ENCODE measurements at regions not wholly inside any gene's neighbourhood (a gene's known extent, or its start where the extent isn't known, plus 50 kb on each side); places are given as distances from the start of the nearest gene placed in this dataset.

DNA sequence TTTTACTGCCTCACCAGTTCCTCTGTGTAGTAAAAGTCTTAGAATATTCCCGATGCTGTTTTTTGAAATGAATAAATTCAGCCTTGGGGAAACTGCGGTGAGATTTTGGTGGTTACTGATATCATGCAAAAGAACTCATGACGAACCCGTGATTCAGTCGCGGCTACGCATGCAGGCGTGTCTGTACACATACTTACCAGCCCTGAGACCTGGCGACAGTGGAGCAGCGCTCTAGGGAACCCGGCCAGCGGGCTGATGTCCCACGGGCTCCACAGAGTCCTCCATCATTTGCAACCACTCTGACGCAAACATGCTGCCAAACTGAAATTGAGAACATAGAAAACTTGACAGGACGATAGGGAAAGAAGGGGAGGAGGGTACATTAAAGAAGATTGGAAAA lies 315.6 kb upstream of the DAB2 start:
- no peak for DNase-seq

DNA sequence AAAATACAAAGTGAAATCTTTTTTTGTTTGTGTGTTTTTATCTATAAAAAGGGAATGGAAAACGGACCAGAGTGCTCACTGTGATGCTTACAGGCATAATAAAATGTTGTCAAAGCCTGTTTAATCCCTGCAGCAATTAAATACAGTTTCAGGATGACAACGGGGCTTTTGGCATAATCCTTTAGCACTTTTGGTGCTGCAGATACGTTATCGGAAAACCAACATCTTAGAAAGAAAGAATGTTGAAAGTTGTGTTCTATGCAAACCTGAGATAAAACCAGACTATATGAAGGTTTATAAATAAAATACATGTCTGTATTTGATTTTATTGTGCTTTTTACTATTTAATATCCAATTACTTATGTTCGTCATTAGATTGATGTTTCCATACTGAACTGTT lies 307.4 kb upstream of the DAB2 start:
- DNase-seq: no peak

DNA sequence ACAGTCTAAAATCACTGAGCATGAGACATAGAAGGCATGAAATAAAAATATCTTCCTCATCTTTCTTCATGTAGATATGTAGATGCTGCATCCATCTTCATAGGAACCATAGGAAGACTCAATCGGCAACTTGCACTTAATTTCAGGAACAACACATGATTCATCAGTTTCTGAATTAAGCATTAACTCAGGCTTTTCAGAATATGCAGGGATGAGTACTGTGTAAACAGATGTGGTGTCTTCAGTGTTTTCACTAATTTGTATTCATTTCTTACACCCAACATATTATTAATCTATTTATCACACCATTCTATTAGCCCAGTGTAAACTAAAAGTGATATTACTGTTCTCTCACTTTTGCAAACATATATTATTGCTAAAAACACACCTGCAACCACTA lies 305.9 kb upstream of the DAB2 start:
- DNase-seq: no peak

DNA sequence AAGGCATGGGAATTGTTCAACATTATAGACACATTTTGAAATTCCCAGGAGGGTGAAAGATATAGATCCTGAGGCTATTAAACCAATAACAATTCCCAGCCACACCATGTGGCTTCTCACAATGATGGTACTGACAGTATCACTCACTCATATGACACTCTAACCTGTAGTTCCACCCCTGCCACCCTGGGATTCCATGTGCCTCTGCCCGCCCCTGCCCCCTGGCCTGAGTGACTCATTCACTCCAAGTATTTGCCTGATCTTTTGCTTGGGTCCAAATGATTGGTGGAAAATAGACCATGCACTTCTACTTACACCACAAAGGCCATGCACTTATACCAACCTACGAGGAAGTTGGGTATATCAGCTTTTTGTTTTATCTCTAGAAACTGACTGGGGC lies 305.2 kb upstream of the DAB2 start:
- no peak for DNase-seq

DNA sequence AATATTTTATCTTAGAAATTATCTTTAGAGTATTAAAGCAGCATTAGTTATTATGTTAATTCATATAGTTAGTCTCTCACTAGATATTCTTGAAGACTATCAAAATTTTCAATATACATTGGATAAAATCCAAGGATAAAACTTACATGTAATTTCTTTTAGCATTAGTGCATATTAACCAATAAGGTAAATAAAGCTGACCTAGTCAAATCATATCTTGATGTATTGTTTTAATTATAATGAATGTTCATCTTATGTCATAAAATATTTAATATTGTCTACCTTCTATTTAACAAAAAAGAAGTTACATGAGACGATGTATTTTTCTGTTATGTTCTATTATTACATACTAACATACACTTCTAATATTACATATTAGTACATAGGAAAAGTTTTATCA lies 301.7 kb upstream of the DAB2 start:
- no peak for DNase-seq

- no peak for DNase-seq
These were observed 296.6 kb upstream of the DAB2 start for GRCh38 chr5:39721394-39721793.

DNA sequence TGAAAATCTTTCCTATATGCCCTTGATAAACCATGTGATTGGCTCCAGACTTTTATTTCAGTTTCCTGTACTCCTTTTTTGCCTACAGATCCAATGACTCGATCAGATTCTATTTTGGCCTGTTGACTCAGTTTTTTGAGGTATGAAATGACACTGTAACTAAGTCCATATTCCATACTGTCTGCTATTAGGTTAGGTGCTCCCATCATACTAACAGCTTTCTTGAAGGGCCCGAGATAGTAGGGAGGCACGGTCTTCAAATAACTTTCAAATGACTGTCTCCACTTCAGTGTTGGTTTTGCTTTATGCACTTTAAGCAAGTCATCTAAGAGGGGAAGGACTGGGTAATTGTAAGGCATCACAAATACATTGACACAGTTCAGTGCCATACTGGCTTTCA lies 295.4 kb upstream of the DAB2 start:
- no peak for DNase-seq

DNA sequence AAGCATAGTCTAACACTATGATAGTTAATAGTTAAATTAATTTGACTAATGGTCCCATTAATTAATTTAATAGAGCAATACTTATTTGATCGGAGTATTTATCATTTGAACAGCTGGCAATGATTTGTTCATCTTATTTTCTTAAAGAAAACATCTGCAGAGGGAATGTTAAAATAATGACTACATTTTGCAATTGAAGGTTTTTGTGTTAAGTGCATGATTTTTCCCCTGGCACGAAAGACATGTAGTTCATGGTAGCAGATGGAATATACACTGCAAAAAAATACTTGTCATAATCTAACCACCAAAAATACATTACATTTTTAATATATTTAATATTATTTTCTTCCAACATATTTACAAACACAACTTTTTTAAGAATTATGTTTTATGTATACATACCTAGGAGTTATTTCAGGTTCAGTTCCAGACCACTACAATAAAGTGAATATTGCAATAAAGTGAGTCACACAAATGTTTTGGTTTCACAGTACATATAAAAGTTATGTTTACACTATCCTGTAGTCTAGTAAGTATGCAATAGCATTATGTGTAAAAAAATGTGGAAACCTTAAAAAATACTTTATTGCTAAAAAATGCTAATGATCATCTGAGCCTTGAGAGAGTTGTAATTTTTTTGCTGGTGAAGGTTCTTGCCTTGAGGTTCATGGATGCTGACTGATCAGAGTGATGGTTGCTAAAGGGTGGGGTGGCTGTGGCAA lies 292.6 kb upstream of the DAB2 start:
- DNase-seq: no peak

GRCh38 chr5:39716532-39717028 lies 291.8 kb upstream of the DAB2 start:
- peak in 1 of 5 experiments; percentile 83 for DNase-seq

- peak in 3 of 5 experiments; percentile 4 to 69 (median 10) for DNase-seq
These were observed 289.4 kb upstream of the DAB2 start for GRCh38 chr5:39714036-39714698.

DNA sequence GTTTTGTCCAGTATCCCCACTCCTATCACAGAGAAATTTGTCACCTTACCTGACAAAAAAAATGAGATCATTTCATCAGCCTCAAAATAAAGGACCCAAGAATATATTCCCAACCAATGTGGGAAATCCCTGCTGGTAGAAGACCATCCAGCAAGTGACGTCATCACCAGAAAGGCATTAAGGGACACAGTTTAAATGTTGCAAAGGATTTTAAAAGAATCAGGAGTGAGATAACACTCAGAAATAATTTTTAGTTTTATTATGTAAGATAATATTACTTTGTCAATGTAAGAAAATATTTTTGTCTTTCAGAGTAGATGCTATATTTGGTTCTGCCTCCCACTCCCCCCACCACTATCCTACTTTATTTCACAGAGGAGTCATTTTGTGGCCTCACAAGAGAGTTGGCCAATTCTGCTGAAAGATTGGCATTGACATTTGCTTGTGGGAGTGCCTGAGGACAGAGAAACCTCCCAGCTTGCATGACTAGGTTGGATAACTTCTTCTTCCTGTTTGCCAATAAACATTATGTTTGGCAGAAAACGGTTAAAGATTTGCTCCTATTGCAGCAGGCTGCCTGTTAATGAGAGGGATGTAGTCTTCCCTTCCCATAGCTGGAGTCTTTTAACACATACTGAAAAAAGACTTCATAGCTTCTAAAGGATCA lies 288.6 kb upstream of the DAB2 start:
- no peak for DNase-seq

DNA sequence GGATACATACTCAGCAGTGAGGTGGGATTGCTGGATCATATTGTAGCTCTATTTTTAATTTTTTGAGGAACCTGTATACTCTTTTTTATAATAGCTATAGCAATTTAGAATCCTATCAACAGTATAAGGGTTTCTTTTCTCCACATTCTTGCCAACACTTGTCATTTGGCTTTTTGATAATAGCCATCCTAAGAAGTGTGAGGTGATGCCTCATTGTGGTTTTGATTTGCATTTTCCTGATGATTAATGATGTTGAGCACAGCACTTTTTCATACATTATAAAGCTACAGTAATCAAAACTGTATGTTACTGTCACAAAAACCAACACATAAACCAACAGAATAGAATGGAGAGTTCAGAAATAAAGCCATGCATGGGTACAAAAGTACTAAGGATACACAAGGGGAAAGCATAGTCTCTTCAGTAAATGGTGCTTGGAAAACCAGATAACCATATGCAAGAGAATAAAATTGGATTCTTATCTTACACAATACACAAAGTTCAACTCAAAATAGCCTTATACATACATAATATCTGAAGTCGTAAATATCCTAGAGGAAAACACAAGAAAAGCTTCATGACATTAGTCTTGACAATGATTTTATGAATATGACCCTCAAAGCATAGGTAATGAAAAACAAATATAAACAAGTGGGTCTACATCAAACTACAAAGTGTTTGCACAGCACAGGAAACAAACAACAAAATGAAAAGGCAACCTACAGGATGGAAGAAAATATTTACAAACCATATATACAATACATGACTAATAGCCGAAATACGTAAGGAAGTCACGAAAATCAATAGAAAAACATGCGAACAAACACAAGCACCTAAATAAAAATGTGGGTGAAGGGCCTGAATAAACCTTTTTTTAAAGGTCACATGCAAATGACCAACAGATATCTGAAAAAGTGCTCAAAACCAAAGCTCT lies 287.8 kb upstream of the DAB2 start:
- no peak for DNase-seq

GRCh38 chr5:39711821-39712220 lies 287.0 kb upstream of the DAB2 start:
- no peak for DNase-seq

- no peak for DNase-seq
These were observed 284.3 kb upstream of the DAB2 start for GRCh38 chr5:39709032-39709431.

- DNase-seq: no peak
These were observed 278.1 kb upstream of the DAB2 start for GRCh38 chr5:39702928-39703327.

DNA sequence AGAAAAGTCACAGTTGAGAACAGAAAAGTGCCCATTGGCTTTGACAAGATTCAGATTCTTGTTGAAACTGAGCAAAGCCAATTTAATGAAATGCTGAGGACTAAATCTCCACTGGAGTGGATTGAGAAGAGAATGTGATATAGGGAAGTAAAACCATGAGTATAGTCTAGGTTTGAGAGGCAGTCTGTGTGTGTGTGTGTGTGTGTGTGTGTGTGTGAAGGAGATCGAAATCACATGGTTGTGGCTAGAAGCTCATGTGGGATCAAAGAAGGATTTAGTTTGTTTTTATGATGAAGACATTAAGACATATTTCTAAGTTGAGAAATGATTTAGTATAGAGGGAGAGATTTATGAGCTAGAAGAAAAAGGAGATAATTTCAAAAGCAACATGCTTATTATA lies 275.7 kb upstream of the DAB2 start:
- DNase-seq: peak in 1 of 5 experiments; percentile 11

- no peak for DNase-seq
These were observed 274.2 kb upstream of the DAB2 start for GRCh38 chr5:39698838-39699560.

DNA sequence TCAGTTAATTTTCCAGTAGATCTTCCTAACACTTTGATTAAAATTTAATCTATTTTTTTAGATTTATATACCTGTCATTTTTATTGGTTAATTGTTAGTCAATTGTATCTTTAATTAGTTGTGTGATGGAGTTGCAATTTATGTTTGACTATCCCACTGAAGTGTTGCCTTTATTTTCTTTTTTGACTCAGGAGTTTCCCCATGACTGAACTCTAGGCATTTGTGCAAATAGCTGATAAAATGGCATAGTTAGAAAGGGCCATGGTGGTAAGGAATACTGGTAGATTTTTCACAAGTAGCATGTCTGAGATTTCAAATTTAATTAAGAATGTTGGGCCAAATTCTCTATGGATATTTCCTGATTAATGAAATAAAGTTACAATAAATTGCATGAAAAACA lies 273.1 kb upstream of the DAB2 start:
- no peak for DNase-seq

- no peak for DNase-seq
These were observed 272.1 kb upstream of the DAB2 start for GRCh38 chr5:39696672-39697398.

DNA sequence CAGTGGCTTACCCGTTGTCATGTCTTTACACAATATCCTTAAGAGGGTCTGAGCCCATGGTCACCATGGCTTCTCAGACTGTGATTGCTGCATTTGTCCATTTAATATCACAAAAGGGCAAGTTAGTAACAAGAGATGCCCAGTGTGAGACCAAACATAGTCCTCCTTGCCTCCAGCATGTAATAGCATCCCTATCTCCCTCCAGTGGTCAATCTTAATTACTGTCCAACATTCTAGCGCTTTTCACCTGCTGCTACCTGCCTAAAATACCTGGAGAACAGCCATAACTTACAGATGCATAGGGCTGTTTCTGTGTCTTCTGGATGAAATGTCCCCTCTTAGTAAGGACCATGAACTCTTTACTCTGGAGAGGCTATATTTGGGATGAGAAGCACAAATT lies 267.2 kb upstream of the DAB2 start:
- no peak for DNase-seq

DNA sequence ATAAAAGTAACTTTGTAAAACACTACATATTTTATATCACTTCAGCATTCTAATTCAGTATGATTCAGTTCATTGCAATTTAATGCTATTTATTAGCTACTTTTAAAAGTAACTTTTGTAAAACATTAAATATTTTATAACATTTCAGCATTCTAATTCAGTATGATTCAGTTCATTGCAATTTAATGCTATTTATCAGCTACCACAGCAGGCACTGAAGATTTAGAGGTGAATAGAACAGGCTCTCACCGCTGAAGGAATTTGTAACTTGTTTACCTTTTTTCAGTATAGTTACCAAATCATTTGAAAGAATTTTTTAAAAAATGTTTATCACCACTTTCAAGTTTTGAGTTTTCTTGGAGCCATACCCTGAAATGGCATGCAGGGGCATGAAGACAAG lies 266.4 kb upstream of the DAB2 start:
- DNase-seq: no peak
